PC-3 (cell line): ENCODE measurements at regions not wholly inside any gene's neighbourhood (a gene's known extent, or its start where the extent isn't known, plus 50 kb on each side); places are given as distances from the start of the nearest gene placed in this dataset.

Experiments
- EZH2 ChIP-seq: fragments of 300-600 bp; sonication (generic); IDR thresholded peaks from one replicate; pipeline ENCODE4 v1.6.1; 2017; ENCODE audit warnings: antibody characterized with exemption, mild to moderate bottlenecking, low read length; ENCODE audit not compliant: unreplicated experiment
- TF ChIP-seq, protein P1 (sequence below): fragments of 300-600 bp; sonication (generic); conservative IDR thresholded peaks from 2 replicates; pipeline ENCODE4 v1.5.1; 2017; ENCODE audit warnings: antibody characterized with exemption, low read depth, mild to moderate bottlenecking, low read length

DNA sequence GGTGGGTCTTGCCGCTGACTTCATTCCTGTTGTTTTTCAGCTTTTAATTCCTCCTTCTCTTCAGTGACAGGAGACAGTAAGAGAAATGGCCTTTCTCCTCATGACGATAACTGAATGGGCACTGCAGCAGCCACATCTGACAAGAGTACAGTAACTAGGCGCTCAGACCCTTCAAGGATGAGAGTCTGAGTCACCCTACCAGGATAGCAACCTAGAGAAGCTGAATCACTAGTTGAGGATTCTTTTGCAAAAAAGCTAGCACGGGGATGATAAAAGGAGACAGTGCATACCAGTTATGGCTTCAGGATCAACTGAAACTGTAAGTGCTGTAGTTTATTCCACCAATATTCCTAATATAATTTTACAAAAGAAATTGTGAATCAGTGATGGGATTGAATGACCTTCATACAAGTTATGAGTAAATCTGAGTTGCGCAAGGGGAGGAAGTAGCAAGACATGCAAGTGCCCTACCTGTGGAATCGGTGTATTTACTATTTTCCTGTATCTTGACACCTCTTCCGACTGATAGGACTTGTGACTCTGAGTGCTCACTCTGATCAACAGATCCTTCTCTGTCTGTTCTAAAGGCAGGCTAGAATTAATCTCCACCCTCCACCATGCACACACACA, 161.8 kb upstream of the GRIK2 start:
- TF ChIP-seq EZH2, result no peak
- TF ChIP-seq, protein P1, sequence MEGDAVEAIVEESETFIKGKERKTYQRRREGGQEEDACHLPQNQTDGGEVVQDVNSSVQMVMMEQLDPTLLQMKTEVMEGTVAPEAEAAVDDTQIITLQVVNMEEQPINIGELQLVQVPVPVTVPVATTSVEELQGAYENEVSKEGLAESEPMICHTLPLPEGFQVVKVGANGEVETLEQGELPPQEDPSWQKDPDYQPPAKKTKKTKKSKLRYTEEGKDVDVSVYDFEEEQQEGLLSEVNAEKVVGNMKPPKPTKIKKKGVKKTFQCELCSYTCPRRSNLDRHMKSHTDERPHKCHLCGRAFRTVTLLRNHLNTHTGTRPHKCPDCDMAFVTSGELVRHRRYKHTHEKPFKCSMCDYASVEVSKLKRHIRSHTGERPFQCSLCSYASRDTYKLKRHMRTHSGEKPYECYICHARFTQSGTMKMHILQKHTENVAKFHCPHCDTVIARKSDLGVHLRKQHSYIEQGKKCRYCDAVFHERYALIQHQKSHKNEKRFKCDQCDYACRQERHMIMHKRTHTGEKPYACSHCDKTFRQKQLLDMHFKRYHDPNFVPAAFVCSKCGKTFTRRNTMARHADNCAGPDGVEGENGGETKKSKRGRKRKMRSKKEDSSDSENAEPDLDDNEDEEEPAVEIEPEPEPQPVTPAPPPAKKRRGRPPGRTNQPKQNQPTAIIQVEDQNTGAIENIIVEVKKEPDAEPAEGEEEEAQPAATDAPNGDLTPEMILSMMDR, result no peak
